ENCODE measurements at regions not wholly inside any gene's neighbourhood (a gene's known extent, or its start where the extent isn't known, plus 50 kb on each side); places are given as distances from the start of the nearest gene placed in this dataset.

DNA sequence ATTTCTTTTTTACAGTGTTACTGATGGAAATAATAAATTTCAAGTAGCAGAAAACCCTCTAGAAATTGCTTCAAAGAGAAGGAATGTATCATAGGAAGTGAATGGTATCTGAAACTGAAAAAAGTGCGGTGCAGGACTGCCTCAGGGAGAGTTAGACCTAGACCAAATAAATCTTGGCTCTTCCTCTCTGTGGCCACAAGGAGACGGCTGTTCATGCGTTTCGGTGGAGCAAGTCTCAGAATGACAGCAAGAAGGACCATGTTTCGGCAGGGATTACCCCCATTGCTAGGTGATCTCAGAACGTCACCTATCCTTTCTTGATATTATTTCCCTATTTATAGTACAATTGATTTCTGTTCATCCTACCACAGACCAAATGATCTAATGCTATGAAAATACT, 522.3 kb downstream of the SOX11 start:
- Mint-ChIP-seq H3K27me3 (ENCODE audit: low read depth) (no peaks in the 10 kb centered on the region; the same call in 1 of the 2 replicates), H3K9me3 (no peaks in the 10 kb centered on the region), H3K27ac (no peak overlapping the region), H3K4me3 (no peak overlapping the region), H3K36me3 (ENCODE audit: insufficient read depth in 1 of 3, low read depth in 3 of 3) (no peaks in the 10 kb centered on the region), H3K4me1 (no peaks in the 10 kb centered on the region; a peak in 1 of 4 replicates)
- H3K14ac ChIP-seq (ENCODE audit: insufficient read depth, low read length), result no peak overlapping the region
- no peaks in the 10 kb centered on the region for H3K4me1 ChIP-seq (ENCODE audit: insufficient read depth, low read length)
- no peaks in the 10 kb centered on the region for H3K23me2 ChIP-seq (ENCODE audit: insufficient read length, low read depth, low read length, poor library complexity, severe bottlenecking)
- no peak overlapping the region for H4K8ac ChIP-seq (replicated peaks; ENCODE audit: insufficient read length, low read depth, low read length)
- WGBS (ENCODE audit: extremely low coverage, insufficient read length, low lambda C conversion rate), result no CpG with 5 or more reads among the region's 6 CpGs
- no peak overlapping the region for H3T11ph ChIP-seq (ENCODE audit: low read length)
- H2BK5ac ChIP-seq (ENCODE audit: insufficient read length, low read length), result no peak overlapping the region
- no peak overlapping the region for H3K56ac ChIP-seq (ENCODE audit: insufficient read length, low read depth, low read length)
- TF ChIP-seq, protein P1, sequence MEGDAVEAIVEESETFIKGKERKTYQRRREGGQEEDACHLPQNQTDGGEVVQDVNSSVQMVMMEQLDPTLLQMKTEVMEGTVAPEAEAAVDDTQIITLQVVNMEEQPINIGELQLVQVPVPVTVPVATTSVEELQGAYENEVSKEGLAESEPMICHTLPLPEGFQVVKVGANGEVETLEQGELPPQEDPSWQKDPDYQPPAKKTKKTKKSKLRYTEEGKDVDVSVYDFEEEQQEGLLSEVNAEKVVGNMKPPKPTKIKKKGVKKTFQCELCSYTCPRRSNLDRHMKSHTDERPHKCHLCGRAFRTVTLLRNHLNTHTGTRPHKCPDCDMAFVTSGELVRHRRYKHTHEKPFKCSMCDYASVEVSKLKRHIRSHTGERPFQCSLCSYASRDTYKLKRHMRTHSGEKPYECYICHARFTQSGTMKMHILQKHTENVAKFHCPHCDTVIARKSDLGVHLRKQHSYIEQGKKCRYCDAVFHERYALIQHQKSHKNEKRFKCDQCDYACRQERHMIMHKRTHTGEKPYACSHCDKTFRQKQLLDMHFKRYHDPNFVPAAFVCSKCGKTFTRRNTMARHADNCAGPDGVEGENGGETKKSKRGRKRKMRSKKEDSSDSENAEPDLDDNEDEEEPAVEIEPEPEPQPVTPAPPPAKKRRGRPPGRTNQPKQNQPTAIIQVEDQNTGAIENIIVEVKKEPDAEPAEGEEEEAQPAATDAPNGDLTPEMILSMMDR (conservative IDR thresholded peaks at IDR 0.05), result peak; percentile 48
- no peak overlapping the region for H4K91ac ChIP-seq (ENCODE audit: insufficient read length, low read depth, low read length)
- H2AK5ac ChIP-seq (ENCODE audit: insufficient read length, low read length), result no peak overlapping the region
- no peak overlapping the region for H4K5ac ChIP-seq (ENCODE audit: insufficient read length, low read depth, low read length)
- H4K20me1 ChIP-seq (ENCODE audit: control insufficient read depth, insufficient read depth, insufficient read length), result no peaks in the 10 kb centered on the region
- no peak overlapping the region for H3K27ac ChIP-seq (ENCODE audit: insufficient read length, low read depth, low read length)
- no peak overlapping the region for H3K4ac ChIP-seq (ENCODE audit: low read depth, low read length)
- no peak overlapping the region for H3K9ac ChIP-seq (ENCODE audit: extremely low read depth, insufficient read length, low read length)
- no peak overlapping the region for H3K23ac ChIP-seq (ENCODE audit: insufficient read length, low read depth, low read length)
- no peak overlapping the region for H2BK15ac ChIP-seq (ENCODE audit: low read depth, low read length)
- no peak overlapping the region for H2AFZ ChIP-seq (ENCODE audit: low read length)
- no peak overlapping the region for H3K18ac ChIP-seq (ENCODE audit: insufficient read length, low read depth, low read length)
- H3K4me2 ChIP-seq (ENCODE audit: insufficient read depth, insufficient read length, low read length), result no peak overlapping the region
- peak; percentile 50 for DNase-seq
- H2BK20ac ChIP-seq (ENCODE audit: low read depth, low read length, poor library complexity, severe bottlenecking), result no peak overlapping the region
- peaks cover 4% of the 10 kb centered on the region; the same call in 1 of the 2 replicates for H3K79me2 ChIP-seq (ENCODE audit: insufficient read depth, low read length)
- H2BK12ac ChIP-seq (ENCODE audit: insufficient read length, low read depth, low read length), result no peak overlapping the region
- H3K9me3 ChIP-seq (ENCODE audit: control insufficient read depth, low read depth, low read length), result no peaks in the 10 kb centered on the region
- H3K27me3 ChIP-seq (ENCODE audit: insufficient read depth, low read length), result no peaks in the 10 kb centered on the region
- no peak overlapping the region for H2BK120ac ChIP-seq (ENCODE audit: low read depth, low read length, poor library complexity, severe bottlenecking)
- H3K79me1 ChIP-seq (ENCODE audit: insufficient read depth, low read depth, low read length, poor library complexity, severe bottlenecking), result no peaks in the 10 kb centered on the region

Measured in H9 (cell line).